Daoy (cell line): ENCODE measurements at regions not wholly inside any gene's neighbourhood (a gene's known extent, or its start where the extent isn't known, plus 50 kb on each side); places are given as distances from the start of the nearest gene placed in this dataset.
"Not testable (repeated sequence)": the region's sequence is repeated elsewhere in the genome, so short reads cannot be mapped to it uniquely, and the experiment has no call there.

ENCODE experiments used
- DNase-seq: peaks from one replicate; pipeline ENCODE4 v3.0.0-alpha.2; 2015; ENCODE audit warnings: low read depth

- no peak for DNase-seq
Observed at GRCh38 chr4:12459126-12459525, 1025.0 kb downstream of the RAB28 start.

- no peak for DNase-seq
Observed at GRCh38 chr4:12458621-12459020, 1025.5 kb downstream of the RAB28 start.

GRCh38 chr4:12452291-12452690, 1023.6 kb upstream of the HS3ST1 start:
- no peak for DNase-seq

- no peak for DNase-seq
Observed at GRCh38 chr4:12447451-12447850, 1018.8 kb upstream of the HS3ST1 start.

GRCh38 chr4:12446657-12447185, 1018.0 kb upstream of the HS3ST1 start:
- no peak for DNase-seq

GRCh38 chr4:12446256-12446655, 1017.6 kb upstream of the HS3ST1 start:
- DNase-seq, result no peak

GRCh38 chr4:12445711-12446235, 1017.1 kb upstream of the HS3ST1 start:
- no peak for DNase-seq

GRCh38 chr4:12439633-12440305, 1011.1 kb upstream of the HS3ST1 start:
- DNase-seq, result no peak

- DNase-seq, result not testable (repeated sequence)
Observed at GRCh38 chr4:12431259-12431658, 1002.6 kb upstream of the HS3ST1 start.

GRCh38 chr4:12421364-12421763, 992.7 kb upstream of the HS3ST1 start:
- no peak for DNase-seq

- no peak for DNase-seq
Observed at GRCh38 chr4:12416755-12417154, 988.1 kb upstream of the HS3ST1 start.

- DNase-seq, result no peak
Observed at GRCh38 chr4:12414181-12414812, 985.6 kb upstream of the HS3ST1 start.

- DNase-seq, result no peak
Observed at GRCh38 chr4:12411072-12411471, 982.4 kb upstream of the HS3ST1 start.

- no peak for DNase-seq
Observed at GRCh38 chr4:12409507-12410190, 981.0 kb upstream of the HS3ST1 start.

- DNase-seq, result no peak
Observed at GRCh38 chr4:12408364-12408763, 979.7 kb upstream of the HS3ST1 start.

GRCh38 chr4:12403175-12403574, 974.5 kb upstream of the HS3ST1 start:
- no peak for DNase-seq

- no peak for DNase-seq
Observed at GRCh38 chr4:12399781-12400180, 971.1 kb upstream of the HS3ST1 start.

GRCh38 chr4:12393631-12394262, 965.1 kb upstream of the HS3ST1 start:
- no peak for DNase-seq

GRCh38 chr4:12389604-12390003, 960.9 kb upstream of the HS3ST1 start:
- DNase-seq, result no peak

- DNase-seq, result no peak
Observed at GRCh38 chr4:12382567-12382966, 953.9 kb upstream of the HS3ST1 start.

- DNase-seq, result no peak
Observed at GRCh38 chr4:12379191-12379590, 950.5 kb upstream of the HS3ST1 start.

- no peak for DNase-seq
Observed at GRCh38 chr4:12375805-12376204, 947.1 kb upstream of the HS3ST1 start.
